SK-N-SH treated with all-trans-retinoic acid at 6 μM for 48 hours (cell line): ENCODE measurements at regions not wholly inside any gene's neighbourhood (a gene's known extent, or its start where the extent isn't known, plus 50 kb on each side); places are given as distances from the start of the nearest gene placed in this dataset.

Source experiments
- ATAC-seq: fragments of 200-7000 bp; cut with Tn5 transposase; 3 replicates; pipeline ENCODE4 v1.9.1; 2020; ENCODE audit warnings: mild to moderate bottlenecking, moderate library complexity
- ARNTL ChIP-seq: fragments of 450-650 bp; formaldehyde crosslinking; IDR thresholded peaks from 2 replicates; pipeline ENCODE4 v1.5.0; 2020; ENCODE audit warnings: low read depth, mild to moderate bottlenecking, moderate library complexity, borderline replicate concordance
- ISL1 ChIP-seq: fragments of 250-450 bp; sonication (Bioruptor Pico); IDR thresholded peaks from 2 replicates; pipeline ENCODE4 v2.1.2; 2022; ENCODE audit warnings: mild to moderate bottlenecking, moderate library complexity
- OSR1 ChIP-seq: fragments of 250-450 bp; sonication (Bioruptor Pico); IDR thresholded peaks from 2 replicates; pipeline ENCODE4 v1.8.0; 2022; ENCODE audit warnings: moderate library complexity, mild to moderate bottlenecking, inconsistent platforms
- PATZ1 ChIP-seq: fragments of 250-450 bp; sonication (Bioruptor Pico); IDR thresholded peaks from 2 replicates; pipeline ENCODE4 v1.8.0; 2020; ENCODE audit warnings: mild to moderate bottlenecking, moderate library complexity, borderline replicate concordance
- POU6F1 ChIP-seq: fragments of 250-450 bp; sonication (Bioruptor Pico); IDR thresholded peaks from 2 replicates; pipeline ENCODE4 v1.8.0; 2021; ENCODE audit warnings: low read depth, mild to moderate bottlenecking, moderate library complexity, borderline replicate concordance
- PPARA ChIP-seq: fragments of 250-450 bp; sonication (Bioruptor Pico); IDR thresholded peaks from 2 replicates; pipeline ENCODE4 v1.5.0; 2020; ENCODE audit warnings: mild to moderate bottlenecking, borderline replicate concordance
- SNAI2 ChIP-seq: fragments of 250-450 bp; sonication (Bioruptor Pico); IDR thresholded peaks from 2 replicates; pipeline ENCODE4 v1.5.0; 2020; ENCODE audit warnings: mild to moderate bottlenecking, moderate library complexity
- TCF4 ChIP-seq: fragments of 250-450 bp; sonication (Bioruptor Pico); IDR thresholded peaks from 2 replicates; pipeline ENCODE4 v1.8.0; 2021; ENCODE audit warnings: mild to moderate bottlenecking, moderate library complexity, borderline replicate concordance
- ZNF70 ChIP-seq: fragments of 450-650 bp; formaldehyde crosslinking; IDR thresholded peaks from 2 replicates; pipeline ENCODE4 v1.5.0; 2020; ENCODE audit warnings: mild to moderate bottlenecking, moderate library complexity
- ZNF8 ChIP-seq: fragments of 450-650 bp; formaldehyde crosslinking; IDR thresholded peaks from 2 replicates; pipeline ENCODE4 v1.5.0; 2020; ENCODE audit warnings: mild to moderate bottlenecking, moderate library complexity
- TF ChIP-seq, protein P1 (sequence below): fragments of 250-450 bp; sonication (Bioruptor Pico); IDR thresholded peaks from 2 replicates; pipeline ENCODE4 v1.5.0; 2020; ENCODE audit warnings: mild to moderate bottlenecking, moderate library complexity
- TF ChIP-seq, protein P2 (sequence below): fragments of 250-450 bp; sonication (Bioruptor Pico); IDR thresholded peaks from 2 replicates; pipeline ENCODE4 v1.5.1; 2020; ENCODE audit warnings: low read depth, mild to moderate bottlenecking, moderate library complexity
- TF ChIP-seq, protein P3 (sequence below): fragments of 250-450 bp; sonication (Bioruptor Pico); IDR thresholded peaks from 2 replicates; pipeline ENCODE4 v1.5.1; 2021; ENCODE audit warnings: mild to moderate bottlenecking, moderate library complexity

DNA sequence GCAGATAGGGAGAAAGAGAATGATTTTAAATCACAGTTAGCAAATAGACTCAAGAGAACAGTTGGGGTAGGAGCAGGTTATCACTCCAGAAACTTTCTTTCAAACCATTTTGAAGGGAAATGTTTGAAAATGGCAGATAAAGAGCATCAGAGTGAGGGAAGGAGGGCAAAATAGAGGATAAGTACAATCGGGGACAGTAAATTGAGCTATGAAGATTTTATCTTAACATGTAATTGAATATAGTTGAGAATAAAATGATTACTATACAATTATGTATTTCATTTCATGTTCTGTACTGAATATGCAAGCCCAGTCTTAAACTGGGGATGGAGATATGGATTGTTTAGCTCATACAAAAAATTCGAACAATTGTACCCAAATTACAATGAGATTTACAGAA is 54.0 kb downstream of the MAP10 start:
- no peak for TF ChIP-seq PPARA
- peak; percentile 37; the same call in 1 of the 2 replicates for TF ChIP-seq TCF4 (CRISPR knock-in tag)
- TF ChIP-seq, protein P1, sequence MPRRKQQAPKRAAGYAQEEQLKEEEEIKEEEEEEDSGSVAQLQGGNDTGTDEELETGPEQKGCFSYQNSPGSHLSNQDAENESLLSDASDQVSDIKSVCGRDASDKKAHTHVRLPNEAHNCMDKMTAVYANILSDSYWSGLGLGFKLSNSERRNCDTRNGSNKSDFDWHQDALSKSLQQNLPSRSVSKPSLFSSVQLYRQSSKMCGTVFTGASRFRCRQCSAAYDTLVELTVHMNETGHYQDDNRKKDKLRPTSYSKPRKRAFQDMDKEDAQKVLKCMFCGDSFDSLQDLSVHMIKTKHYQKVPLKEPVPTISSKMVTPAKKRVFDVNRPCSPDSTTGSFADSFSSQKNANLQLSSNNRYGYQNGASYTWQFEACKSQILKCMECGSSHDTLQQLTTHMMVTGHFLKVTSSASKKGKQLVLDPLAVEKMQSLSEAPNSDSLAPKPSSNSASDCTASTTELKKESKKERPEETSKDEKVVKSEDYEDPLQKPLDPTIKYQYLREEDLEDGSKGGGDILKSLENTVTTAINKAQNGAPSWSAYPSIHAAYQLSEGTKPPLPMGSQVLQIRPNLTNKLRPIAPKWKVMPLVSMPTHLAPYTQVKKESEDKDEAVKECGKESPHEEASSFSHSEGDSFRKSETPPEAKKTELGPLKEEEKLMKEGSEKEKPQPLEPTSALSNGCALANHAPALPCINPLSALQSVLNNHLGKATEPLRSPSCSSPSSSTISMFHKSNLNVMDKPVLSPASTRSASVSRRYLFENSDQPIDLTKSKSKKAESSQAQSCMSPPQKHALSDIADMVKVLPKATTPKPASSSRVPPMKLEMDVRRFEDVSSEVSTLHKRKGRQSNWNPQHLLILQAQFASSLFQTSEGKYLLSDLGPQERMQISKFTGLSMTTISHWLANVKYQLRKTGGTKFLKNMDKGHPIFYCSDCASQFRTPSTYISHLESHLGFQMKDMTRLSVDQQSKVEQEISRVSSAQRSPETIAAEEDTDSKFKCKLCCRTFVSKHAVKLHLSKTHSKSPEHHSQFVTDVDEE (CRISPR knock-in tag): peak; percentile 37; the same call in 1 of the 2 replicates
- ATAC-seq: no peak

GRCh38 chr1:232861107-232861506 is 55.9 kb downstream of the MAP10 start:
- no peak for TF ChIP-seq ARNTL (CRISPR knock-in tag)
- ATAC-seq: no peak

DNA sequence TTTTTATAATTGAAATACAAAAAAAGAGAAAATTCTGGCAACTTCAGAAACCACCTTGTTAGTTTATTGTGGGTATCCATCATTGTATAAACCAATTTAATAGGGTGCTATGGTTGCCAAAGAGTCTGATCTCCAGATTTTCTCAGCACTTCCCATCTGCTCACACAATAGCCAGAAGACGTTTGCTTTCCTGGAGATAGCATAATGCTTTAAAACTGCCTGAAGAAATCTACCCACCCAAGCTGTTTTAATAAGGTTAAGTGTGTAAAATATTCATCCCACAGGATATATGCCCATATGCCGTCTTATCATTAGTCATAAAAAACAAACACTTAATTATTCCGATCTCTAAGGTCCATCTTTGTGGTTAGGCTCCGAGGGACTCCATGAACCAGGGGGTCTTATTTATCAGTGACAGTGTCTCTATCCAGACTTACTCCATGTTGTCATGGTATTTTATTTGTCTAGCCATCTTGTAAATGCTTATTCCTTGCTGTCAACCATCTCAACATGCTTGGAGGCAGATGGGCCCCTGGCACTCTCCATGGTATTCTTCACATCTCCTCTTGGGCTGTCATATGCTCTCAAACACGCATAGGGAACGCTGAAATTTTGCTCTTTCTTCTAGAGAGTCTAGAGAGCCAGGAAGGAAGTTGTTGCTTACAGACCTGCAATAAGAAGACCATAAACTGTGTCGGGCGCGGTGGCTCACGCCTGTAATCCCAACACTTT is 58.5 kb downstream of the MAP10 start:
- TF ChIP-seq, protein P2, sequence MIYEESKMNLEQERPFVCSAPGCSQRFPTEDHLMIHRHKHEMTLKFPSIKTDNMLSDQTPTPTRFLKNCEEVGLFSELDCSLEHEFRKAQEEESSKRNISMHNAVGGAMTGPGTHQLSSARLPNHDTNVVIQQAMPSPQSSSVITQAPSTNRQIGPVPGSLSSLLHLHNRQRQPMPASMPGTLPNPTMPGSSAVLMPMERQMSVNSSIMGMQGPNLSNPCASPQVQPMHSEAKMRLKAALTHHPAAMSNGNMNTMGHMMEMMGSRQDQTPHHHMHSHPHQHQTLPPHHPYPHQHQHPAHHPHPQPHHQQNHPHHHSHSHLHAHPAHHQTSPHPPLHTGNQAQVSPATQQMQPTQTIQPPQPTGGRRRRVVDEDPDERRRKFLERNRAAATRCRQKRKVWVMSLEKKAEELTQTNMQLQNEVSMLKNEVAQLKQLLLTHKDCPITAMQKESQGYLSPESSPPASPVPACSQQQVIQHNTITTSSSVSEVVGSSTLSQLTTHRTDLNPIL: no peak
- TF ChIP-seq, protein P3, sequence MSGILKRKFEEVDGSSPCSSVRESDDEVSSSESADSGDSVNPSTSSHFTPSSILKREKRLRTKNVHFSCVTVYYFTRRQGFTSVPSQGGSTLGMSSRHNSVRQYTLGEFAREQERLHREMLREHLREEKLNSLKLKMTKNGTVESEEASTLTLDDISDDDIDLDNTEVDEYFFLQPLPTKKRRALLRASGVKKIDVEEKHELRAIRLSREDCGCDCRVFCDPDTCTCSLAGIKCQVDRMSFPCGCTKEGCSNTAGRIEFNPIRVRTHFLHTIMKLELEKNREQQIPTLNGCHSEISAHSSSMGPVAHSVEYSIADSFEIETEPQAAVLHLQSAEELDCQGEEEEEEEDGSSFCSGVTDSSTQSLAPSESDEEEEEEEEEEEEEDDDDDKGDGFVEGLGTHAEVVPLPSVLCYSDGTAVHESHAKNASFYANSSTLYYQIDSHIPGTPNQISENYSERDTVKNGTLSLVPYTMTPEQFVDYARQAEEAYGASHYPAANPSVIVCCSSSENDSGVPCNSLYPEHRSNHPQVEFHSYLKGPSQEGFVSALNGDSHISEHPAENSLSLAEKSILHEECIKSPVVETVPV: no peak
- no peak for TF ChIP-seq ISL1 (CRISPR knock-in tag)
- no peak for ATAC-seq

DNA sequence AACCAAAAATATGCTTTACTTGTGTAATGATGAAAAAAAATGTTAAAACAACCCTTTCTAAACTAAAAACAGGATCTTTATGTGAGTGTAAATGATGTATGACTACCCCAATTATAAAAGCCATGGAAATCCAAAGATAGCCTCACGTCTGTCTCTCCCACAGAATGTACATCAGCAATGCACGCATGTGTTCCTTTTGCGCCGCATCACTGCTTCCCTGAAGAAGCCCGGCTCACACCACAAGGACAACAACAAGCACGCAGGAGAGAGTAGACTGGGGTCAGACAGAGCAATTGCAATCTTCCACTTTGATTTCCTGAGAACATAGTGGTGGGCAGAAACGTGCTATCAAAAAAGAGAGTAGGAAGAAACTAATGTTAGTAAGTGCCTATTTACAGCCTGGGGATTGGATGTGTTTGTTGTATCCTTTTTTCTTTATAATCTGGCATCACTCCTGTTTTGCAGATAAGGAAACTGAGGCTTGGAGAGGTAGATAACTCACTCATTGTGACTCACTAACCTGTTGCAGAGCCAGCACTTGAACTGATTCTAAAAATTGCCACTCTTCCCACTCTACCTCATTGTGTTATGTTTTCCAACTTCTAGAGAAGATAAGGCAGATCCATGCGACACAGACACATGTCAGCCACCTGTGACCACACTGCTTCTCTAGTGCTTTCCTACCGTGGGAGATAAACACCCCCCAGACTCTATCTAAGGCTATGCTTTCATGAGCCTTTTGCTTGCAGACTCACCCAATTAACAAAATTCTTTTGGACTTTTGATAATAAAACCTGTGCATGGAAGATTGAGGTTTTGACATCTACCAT is 60.1 kb downstream of the MAP10 start:
- ATAC-seq: no peak
- TF ChIP-seq ZNF70 (no peak), POU6F1 (no peak)
- TF ChIP-seq, protein P1 (CRISPR knock-in tag): no peak
- TF ChIP-seq, all 23 proteins: peak for 0

DNA sequence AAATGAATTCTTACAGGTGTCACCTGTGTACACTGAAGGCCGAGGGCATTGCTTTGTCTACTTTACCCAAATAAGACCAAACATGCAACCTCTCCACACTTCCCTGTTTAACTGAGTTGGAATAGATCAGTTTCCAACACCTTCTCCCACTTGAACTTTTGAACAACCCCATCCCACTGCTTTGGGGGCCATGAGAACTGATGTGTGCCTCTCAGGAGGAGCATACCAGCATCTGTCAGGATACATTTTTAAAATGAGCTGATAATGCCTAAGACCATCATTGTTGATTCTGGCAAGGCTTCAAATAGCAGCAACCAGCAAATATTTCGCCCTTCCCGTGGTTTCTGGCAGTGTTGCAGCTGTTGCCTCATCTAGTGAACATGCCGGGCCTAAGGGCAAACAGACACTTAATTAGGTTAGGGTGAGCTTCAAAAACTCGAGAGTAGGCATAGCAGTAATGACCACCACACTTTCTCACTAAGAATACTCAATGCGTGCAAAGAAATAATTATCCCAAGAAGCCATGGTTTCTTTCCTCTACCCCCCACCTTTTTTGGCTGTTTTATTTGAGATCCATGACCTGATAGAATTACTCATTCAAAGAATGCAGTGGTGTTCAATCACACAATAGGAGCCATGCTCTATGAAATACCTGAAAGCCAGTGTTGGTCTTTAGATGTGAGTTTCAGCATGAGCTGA is 63.7 kb downstream of the MAP10 start:
- ATAC-seq: peak; percentile 57
- TF ChIP-seq, protein P1 (CRISPR knock-in tag): peak; percentile 46; the same call in 1 of the 2 replicates
- TF ChIP-seq PATZ1 (CRISPR knock-in tag) (no peak; the same call in 1 of the 2 replicates), SNAI2 (CRISPR knock-in tag) (peak; percentile 50; the same call in 1 of the 2 replicates), TCF4 (CRISPR knock-in tag) (peak; percentile 62), ISL1 (CRISPR knock-in tag) (peak; percentile 79), ZNF8 (CRISPR knock-in tag) (0 out of 2 replicates have a peak, but pooled peaks have one; percentile 19), OSR1 (no peak)
